RPMI7951 (cell line): ENCODE measurements at regions not wholly inside any gene's neighbourhood (a gene's known extent, or its start where the extent isn't known, plus 50 kb on each side); places are given as distances from the start of the nearest gene placed in this dataset.

Source experiments
- DNase-seq: peaks from one replicate; pipeline ENCODE4 v3.0.0-alpha.2; 2012; ENCODE audit warnings: low read depth

DNA sequence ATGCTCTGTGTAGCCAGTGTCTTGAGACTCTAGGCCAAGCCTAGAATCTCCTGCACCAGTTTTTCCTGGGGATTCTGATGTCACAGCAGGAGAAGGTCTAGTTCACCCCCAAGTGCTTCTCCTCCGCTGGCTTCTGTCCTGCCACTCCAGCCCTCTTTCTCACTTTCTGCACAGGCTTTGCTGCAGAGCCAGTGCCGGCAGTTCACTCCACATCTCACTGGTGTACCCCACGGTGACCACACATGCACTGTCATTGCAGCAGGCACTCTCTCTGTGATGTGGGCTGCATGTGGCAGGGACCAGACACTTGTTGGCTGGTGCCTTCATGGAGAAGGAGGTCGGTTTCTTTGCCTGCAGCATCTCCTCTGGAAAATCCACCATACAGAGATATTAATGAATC is 643.8 kb upstream of the GALNTL6 start:
- DNase-seq, result no peak

DNA sequence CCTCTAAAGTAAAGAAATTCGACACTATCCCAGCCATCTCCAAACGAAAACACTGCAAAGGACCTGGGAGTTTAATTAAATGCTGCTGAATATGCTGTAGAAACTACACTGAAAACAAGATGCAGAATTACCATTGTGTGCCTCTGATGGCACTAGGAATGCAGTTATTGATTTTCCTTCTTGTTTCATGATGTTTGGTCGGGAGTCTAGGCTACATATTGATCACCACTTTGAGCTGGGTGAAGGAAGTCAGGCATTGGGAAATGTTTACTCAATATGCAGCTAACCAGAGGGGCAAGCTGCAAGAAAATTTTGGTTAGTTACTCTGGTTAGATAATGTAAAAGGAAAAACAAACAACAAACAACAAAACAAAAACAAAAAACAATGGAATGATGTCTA is 650.7 kb upstream of the GALNTL6 start:
- DNase-seq, result no peak

DNA sequence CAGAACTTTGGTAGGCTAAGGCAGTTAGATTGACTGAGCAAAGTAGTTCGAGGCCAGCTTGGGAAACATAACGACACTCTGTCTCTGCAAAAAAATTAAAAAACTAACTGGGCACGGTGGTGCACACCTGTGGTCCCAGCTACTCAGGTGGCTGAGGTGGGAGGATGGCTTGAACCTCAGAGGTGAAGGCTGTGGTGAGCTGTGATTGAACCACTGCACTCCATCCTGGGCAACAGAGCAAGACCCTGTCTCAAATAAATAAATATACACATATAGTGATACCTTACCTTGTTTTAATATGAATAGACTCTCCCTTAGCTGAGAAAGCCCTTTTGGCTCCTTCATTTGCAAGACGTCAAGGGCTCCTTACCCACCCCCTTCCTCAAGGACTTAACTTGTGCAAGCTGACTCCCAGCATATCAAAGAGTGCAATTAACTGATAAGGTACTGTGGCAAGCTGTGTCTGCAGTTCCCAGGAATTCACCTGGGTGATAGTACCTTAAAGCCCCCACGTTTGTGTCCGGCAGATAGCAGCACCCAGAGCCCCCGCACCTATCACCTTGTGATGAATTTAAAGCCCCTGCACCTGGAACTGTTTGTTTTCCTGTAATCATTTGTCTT is 655.6 kb upstream of the GALNTL6 start:
- no peak for DNase-seq

DNA sequence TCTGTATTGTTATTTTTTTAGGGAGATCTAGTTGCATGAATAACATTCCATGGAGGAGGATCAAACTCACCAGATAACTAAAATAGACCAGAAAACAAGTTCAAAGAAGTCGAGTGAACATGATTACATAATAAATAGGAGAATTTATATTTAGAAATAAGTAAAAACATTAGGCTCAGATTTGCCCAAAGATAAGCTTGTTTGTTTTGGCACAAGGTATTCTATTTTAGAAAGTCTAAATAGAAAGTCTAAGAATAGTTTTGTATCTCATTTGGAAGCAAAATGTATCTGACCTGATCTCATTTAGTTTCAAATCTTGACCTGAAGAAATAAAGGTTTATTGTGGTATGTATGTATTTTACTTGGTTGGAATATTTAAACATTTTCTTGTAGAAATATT is 670.6 kb upstream of the GALNTL6 start:
- DNase-seq, result no peak

DNA sequence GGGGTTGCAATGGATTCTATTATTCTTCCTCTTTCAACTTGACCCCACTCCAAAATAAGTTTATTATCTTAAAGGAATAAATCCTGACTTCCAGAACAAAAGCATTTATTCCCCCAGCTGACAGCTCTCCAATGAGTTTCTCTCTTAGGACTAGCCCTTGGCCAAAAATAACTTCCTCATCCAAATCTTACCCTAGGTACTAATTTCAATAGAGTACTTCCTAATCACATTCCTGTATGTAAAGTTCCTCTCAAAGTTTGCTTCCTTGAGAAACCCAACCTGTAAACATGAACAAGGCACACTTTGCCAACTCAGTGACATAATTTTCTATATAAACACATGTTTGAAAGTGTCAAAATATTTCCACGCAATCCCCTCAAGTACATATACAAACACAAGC is 671.2 kb upstream of the GALNTL6 start:
- no peak for DNase-seq

DNA sequence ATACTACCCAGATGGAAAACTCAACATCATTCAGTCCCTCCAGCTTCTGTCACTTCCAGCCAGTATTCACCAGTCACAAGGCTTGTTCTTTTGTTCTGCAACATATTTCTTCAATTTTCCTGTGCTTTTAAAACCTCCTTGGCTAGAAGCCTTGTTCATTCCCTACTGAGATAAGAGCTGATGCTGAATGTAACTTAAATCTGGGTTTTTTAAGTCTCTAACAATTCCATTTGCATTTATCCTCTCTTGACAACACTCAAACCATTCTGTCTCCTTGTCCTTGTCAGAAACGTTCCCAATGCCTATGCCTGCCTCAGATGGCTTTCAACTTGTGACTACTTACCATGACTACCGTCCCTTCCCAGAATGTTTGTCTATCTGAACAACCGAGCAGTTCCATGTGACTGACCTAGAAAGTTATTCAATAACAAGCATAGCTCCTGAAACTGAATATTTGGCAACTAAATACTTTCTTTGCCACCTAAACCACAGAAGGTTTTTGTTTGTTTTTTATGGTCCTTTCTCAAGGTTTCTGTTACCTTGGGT is 682.9 kb upstream of the GALNTL6 start:
- DNase-seq, result no peak

DNA sequence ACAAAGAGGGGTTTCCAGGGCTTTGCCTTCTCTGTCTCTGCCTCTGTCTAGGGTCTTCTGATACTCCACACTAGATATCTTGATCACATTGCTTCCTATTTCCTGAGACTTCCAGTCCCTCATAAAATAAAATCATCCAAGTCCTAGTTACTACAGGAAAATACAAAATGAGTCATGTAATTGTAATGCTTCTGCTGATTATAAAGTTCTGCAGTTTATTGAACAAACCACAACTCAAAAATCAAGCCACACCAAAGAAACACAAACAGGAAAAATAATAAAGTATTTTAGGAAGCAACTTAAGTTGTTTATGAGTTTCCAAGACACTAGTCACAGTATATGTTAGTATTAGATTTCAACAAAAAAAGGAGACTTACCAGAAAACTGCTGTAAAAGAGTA is 695.1 kb upstream of the GALNTL6 start:
- no peak for DNase-seq

DNA sequence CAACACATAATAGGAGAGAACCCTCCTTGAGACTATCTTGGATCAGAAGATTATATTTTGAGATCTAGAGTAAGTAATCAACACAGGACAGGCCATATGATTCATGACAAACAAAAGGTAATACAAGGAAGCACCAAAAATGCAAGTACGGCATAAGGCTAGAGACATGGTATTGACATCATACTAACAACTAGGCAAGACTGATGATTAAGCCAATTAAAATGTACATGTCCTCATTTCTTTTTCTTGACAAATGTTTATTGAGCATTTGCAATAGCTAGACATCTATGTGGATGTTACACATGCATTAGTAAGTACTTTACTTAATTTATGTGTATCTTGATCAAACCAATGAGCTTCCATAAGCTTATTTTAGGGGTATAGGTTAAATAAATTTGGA is 695.7 kb upstream of the GALNTL6 start:
- no peak for DNase-seq

DNA sequence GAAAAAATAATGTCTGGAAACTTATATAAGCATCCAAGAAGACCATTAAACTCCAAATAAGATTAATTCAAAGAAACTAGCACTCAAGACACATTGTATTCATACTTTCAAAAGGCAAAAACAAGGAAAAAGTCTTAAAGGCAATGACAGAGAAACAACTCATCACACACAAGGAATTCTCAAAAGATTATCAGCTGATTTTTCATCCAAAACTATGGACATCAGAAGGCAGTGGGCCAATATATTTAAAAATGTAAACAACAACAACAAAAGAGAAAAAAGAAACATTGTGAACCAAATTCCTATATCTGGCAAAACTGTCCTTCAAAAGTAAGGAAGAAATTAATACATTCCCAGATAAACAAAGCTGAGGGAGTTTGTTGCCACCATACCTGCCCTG is 711.4 kb upstream of the GALNTL6 start:
- DNase-seq, result no peak

DNA sequence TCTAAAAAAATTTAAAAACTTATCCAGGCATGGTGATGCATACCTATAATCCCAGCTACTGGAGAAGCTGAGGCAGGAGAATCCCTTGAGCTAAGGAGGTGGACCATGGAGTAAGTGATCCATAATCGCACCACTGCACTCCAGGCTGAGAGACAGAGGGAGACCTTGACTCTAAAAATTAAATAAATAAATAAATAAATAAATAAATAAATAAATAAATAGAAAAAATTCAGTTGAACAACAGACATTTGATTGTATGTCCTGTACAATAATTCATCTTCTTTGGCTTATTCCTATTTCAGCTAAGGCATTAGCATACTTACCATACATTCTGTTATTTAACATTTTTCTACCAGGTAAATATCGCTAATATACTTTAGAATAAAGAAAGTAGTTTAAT is 726.1 kb upstream of the GALNTL6 start:
- no peak for DNase-seq

DNA sequence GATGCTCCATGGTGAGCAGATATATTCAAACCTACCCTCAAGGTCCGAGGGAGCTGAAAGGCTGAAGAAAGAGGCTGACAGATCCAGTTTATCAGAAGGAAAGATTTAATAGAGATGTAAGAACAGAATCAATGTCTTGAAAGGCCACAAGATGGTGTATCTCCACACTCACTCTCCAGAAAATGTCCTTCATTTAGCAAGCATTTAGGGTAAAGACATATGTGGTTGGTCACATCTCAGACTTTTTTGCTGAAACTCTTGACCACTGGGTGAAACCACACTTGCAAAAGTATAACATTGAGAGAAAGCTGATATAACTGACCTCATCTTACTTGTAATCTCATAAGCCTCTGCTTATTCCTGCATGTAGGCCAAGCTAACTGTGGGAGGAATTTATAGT is 745.8 kb upstream of the GALNTL6 start:
- no peak for DNase-seq

DNA sequence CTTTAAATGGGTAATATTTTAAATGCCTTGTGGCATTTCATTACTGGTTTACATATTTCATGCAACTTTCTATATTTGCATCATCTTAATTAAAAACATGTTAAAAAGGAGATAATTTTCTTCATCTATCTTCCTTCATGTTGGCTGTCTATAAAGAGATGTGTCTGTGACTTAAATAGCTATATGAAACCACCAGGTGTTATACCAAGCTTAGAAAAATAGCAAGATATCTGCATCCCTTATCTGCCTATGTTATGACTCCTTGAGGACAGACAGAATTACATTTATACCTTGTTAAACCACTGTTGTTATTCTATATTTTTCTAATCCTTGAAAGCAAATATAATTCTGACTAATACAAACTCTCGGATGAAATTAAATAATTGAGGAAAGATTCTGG is 763.8 kb upstream of the GALNTL6 start:
- no peak for DNase-seq

DNA sequence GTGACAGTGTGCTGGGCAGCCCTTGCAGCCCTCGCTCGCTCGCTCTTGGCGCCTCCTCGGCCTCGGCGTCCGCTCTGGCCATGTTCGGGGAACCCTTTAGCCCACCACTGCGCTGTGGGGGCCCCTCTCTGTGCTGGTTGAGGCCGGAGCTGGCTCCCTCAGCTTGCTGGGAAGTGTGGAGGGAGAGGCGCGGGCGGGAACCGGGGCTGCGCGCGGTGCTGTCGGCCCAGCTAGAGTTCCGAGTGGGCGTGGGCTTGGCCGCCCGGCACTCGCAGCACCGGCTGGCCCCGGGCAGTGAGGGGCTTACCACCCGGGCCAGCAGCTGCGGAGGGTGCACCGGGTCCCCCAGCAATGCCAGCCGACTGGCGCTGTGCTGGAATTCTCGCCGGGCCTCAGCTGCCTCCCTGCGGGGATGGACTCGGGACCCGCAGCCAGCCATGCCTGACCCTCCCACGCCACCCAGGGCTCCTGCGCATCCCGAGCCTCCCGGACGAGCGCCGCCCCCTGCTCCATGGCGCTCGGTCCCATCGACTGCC is 770.1 kb upstream of the GALNTL6 start:
- no peak for DNase-seq

DNA sequence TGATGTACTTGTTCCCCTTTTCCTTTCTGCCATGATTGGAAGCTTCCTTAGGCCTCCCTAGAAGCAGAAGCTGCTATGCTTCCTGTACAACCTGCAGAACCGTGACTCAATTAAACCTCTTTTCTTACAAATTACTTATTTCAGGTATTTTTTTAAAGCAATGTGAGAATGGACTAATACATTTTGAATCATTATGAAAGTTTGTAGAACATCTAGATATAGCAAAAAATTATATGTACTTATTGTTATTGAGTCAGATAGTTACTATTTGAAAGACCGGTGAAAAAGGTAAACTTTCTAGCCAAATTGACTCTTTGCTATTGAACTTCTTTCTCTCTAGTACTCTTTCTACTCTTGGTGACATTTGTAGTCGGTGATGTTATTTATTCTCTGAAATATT is 777.3 kb upstream of the GALNTL6 start:
- no peak for DNase-seq

DNA sequence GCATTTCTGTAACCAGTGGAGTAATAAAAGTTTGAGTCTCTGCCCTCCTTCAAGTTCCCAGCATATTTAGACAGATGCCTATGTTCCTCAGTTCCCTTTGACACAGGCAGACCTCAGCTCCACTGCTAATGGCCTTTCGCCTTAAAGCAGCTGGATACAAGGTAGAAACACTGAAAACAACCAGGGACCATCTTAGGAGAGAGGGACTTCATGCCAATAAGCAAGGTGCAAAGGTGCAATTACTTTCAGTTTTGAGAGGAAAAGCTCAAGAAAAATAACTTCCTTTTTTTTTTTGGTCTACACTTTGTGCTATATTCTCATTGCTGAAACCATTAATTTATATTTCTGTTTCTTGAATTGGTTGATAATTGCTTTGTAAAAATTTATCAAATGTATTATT is 781.9 kb upstream of the GALNTL6 start:
- no peak for DNase-seq

DNA sequence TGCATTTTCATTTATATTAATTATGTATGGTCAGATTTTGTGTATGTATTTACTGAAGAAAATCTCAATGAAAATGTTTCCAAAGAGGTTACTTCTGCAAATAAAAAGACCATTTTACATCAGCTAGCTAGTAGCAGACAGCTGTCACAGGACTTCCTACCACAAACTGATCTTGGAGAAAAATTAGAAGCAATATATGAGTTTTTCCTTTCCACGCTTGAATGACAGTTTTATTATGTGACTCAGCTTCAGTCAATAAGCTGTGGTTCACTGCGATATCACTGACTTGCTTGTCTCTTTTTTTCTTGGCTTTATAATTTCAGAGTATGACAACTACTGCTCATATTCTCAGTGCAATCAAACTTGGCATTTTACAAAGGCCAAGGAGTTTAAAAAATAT is 787.4 kb upstream of the GALNTL6 start:
- peak; percentile 1 for DNase-seq

DNA sequence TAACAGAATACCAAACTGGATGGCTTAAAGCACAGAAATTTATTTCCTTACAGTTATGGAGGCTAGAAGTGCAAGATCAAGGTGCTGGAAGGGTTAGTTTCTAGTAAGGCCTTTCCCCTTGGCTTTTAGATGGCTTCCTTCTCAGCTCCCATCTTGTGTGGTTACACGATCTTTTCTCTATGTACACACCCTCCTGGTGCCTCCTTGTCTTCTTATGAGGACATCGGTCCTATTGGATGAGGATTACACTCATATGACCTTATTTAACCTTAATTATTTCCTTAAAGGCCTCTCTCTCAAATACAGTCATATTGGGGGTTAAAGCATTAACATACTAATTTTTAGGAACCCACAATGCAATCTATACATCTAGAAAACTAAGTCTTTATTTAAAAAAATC is 787.9 kb upstream of the GALNTL6 start:
- DNase-seq, result no peak

DNA sequence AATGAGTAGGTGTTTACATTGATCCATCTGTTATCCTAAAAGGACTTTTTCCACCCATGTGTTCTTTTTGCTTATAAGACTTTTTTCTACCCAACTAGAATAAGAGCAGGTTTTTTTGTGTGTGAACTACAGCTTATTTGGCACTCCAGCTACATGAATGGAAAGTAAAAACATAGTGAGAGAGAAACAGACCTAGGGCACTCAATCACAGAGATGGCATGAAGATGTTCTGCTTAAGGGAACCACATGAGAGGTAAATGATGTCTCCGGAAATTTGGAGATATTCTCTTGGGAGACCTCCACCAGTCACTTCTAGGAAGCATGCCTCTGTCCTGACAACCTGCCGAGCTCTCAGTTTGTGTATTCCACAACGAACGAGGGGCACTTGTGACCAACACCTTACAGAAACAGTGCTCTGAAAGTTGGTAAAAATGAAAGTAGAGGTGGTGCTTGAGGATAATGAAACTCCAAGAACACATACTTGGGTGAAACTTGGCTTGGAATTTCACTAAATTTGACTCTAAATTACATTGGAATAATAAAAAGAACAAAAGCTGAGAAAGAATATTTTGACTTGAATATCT is 788.4 kb upstream of the GALNTL6 start:
- no peak for DNase-seq

DNA sequence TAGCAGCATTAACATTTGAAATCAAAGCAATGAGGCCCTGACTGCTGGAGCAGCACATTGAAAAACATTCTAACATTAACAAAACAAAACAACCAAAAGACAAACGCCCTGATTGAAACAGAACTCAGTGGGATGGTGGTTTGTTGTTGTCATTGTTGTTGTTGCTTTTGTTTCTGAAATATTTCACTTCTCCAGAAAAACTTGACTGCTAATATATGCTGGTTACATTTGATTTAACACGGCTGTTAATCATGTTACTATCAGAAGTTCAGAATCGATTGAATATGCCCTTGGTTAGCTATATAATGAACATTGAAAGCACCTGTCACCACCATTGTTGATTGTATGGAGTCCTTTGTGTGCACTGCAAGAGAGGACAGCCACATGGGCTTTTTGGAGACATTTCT is 790.4 kb upstream of the GALNTL6 start:
- DNase-seq, result no peak

DNA sequence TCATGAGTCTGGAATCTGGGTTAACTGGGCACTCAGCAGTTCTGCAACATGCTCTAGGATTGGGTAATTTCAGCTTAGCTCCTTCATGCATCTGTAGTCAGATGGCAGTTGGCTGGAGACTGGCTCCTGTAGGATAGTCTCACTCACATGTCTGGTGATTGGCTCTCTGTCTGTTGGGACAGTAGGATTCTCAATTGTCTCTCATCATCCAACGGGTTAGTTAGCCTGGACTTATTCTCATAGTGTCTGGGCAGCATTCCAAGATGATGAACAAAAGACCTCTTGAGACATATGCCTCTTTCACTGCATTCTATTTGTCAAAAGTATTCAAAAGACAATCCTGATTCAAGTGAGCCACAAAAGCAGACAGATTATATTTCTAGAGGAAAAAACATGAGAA is 795.6 kb upstream of the GALNTL6 start:
- DNase-seq, result no peak

DNA sequence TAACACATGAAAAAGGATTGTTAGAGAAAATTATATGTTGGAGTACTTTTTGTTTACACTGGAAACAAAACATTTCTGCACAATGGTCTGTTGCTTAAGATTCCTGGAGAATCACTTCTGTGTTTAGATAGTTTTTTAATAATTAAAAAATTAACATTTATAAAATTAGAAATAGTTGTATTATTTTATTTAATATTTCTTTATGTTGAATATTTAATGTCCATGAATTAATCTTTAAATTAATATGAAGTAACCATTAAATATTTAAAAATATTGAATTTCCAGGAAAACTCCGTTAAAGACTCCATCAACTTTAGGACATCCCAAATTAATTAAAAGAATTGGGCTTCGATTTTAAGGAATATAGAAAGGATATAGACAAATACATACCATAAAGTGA is 797.1 kb upstream of the GALNTL6 start:
- DNase-seq, result no peak

DNA sequence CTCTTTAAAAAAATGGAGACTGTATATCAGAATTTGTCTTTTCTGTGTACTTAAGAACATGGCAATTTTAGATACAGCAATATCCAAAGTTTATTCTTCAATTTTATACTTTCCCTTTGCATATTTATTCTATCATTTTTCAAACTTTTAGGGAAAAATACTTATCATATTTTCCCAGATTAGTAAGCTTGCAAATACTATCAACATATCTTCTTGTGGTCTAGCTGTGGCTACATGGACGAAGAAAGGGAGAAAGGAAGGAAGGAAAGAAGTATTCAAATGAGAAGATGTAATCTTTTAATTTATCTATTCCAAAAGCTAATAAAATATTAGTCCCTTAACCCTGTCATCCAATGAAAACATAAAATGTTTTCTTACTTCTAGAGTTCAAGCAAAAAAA is 797.8 kb upstream of the GALNTL6 start:
- no peak for DNase-seq

DNA sequence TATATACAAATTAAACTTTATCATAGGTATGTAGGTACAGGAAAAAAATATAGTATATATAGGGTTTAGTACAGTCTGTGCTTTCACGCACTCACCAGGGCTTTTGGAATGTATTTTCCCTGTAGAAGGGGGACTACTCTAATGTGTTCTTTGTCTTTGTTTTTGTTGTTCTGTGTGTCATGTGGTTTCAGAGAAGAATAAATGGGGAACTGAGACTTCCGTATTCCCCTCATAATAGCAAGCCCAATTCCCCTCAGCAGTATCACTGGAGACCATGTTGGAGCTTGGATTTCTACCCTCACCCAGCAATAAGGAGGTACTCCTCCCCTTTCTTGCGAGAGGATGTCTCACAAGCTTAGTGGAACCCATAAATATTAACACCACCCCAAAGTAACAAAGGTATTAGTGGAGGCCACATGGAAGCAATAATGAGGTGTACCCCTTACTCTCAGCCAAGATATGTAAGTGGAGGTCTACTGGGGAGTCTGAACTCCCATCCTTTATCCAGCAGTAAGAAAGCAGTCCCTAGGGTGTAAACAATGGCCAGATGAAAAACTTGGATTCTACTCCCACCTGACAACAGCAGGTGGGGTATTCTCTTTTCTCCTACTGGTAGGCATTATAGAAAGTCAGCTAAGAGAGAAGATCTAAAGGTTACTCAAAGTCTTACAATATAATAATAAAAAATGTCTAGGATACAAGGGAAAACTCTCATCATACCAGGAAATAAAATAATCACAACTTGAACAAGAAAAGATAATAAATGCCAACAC is 805.4 kb upstream of the GALNTL6 start:
- DNase-seq, result no peak
